A549 (cell line): ENCODE measurements at regions not wholly inside any gene's neighbourhood (a gene's known extent, or its start where the extent isn't known, plus 50 kb on each side); places are given as distances from the start of the nearest gene placed in this dataset.

Source experiments
- ATAC-seq, 2 experiments: fragments of 200-7000 bp in 1 of 2; fragments of >200 bp in 1 of 2; cut with Nextera tagmentation in 1 of 2; cut with Tn5 transposase in 1 of 2; 3 replicates each; pipeline versions ENCODE4 v1.8.0 to v1.9.1; 2018 to 2020; ENCODE audit warnings: mild to moderate bottlenecking in 1 of 2, moderate library complexity in 1 of 2
- CTCF ChIA-PET: fragments of 300-600 bp; sonication (Branson Sonifier 250); formaldehyde crosslinking; extraction: SDS; loops from one replicate; lab custom pipeline; 2021; ENCODE audit warnings: antibody characterized with exemption, inconsistent platforms; lab: Yijun Ruan, JAX
- POLR2A ChIA-PET: fragments of 350-600 bp; formaldehyde crosslinking; extraction: SDS; loops from one replicate; lab custom pipeline; 2021; ENCODE audit warnings: antibody characterized with exemption, inconsistent platforms; lab: Yijun Ruan, JAX
- DNase-seq, 2 experiments: peaks; one replicate each; pipeline versions ENCODE4 v3.0.0 to v3.0.0-alpha.2; 2011 to 2016; ENCODE audit warnings: low read depth in 1 of 2, low spot score in 1 of 2
- FAIRE-seq: peaks from 2 replicates; lab custom pipeline; 2011; peaks lifted over from hg19 to GRCh38; lab: Jason Lieb, UNC
- H3K27ac ChIP-seq, 2 experiments: fragments of >200 bp; sonication (Bioruptor Twin); formaldehyde crosslinking; 3 replicates each; pipeline ENCODE4 v1.5.1; 2016 to 2017
- H3K4me1 ChIP-seq: fragments of >200 bp; sonication (Bioruptor Twin); formaldehyde crosslinking; 3 replicates; pipeline ENCODE4 v1.6.1; 2016
- H3K4me2 ChIP-seq: fragments of >200 bp; sonication (Bioruptor Twin); formaldehyde crosslinking; 3 replicates; pipeline ENCODE4 v1.6.1; 2016
- H3K4me3 ChIP-seq: fragments of >200 bp; sonication (Bioruptor Twin); formaldehyde crosslinking; 3 replicates; pipeline ENCODE4 v1.5.1; 2016
- H3K9me3 ChIP-seq: fragments of >200 bp; sonication (Bioruptor Twin); formaldehyde crosslinking; 3 replicates; pipeline ENCODE4 v1.6.1; 2016
- ATOH8 ChIP-seq: fragments of 250-450 bp; sonication (Bioruptor Pico); IDR thresholded peaks from 2 replicates; pipeline ENCODE4 v1.5.0; 2020; ENCODE audit warnings: low read depth, mild to moderate bottlenecking, moderate library complexity
- BHLHE40 ChIP-seq: IDR thresholded peaks from 2 replicates; pipeline ENCODE4 v1.6.1; 2012; ENCODE audit warnings: low read depth, low read length, inconsistent platforms
- EHF ChIP-seq: fragments of 250-450 bp; sonication (Bioruptor Pico); IDR thresholded peaks from 2 replicates; pipeline ENCODE4 v1.5.0; 2020; ENCODE audit warnings: mild to moderate bottlenecking
- EHMT2 ChIP-seq: fragments of 200-600 bp; sonication (generic); IDR thresholded peaks from 2 replicates; pipeline ENCODE4 v1.6.1; 2016; ENCODE audit warnings: antibody characterized with exemption, low read depth, mild to moderate bottlenecking, moderate library complexity
- EP300 ChIP-seq, 2 experiments: fragments of >200 bp; sonication (Bioruptor Twin); formaldehyde crosslinking; IDR thresholded peaks; 2 replicates in 1 of 2; 3 replicates in 1 of 2; pipeline ENCODE4 v1.6.1; 2016 to 2017
- ESRRA ChIP-seq: fragments of 150-350 bp; IDR thresholded peaks from 2 replicates; pipeline ENCODE4 v1.6.1; 2014; ENCODE audit warnings: mild to moderate bottlenecking, low read length, borderline replicate concordance
- FOSB ChIP-seq: fragments of 250-450 bp; sonication (Bioruptor Pico); IDR thresholded peaks from 2 replicates; pipeline ENCODE4 v1.5.0; 2020; ENCODE audit warnings: mild to moderate bottlenecking, moderate library complexity
- FOSL2 ChIP-seq, 2 experiments: fragments of 450-650 bp in 1 of 2; fragments of >200 bp in 1 of 2; sonication (Bioruptor Twin) in 1 of 2; formaldehyde crosslinking; IDR thresholded peaks; 2 replicates each; pipeline versions ENCODE4 v1.5.0 to v1.6.1; 2016 to 2020; ENCODE audit warnings: mild to moderate bottlenecking in 1 of 2, moderate library complexity in 1 of 2
- FOXS1 ChIP-seq: fragments of 250-450 bp; sonication (Bioruptor Pico); IDR thresholded peaks from 2 replicates; pipeline ENCODE4 v1.5.0; 2020; ENCODE audit warnings: mild to moderate bottlenecking, moderate library complexity
- HDAC2 ChIP-seq: fragments of 200-600 bp; sonication (generic); IDR thresholded peaks from 2 replicates; pipeline ENCODE4 v1.6.1; 2016
- HES2 ChIP-seq: fragments of >200 bp; sonication (Bioruptor Twin); formaldehyde crosslinking; IDR thresholded peaks from 2 replicates; pipeline ENCODE4 v1.6.1; 2016
- HOXA7 ChIP-seq: fragments of 250-450 bp; sonication (Bioruptor Pico); IDR thresholded peaks from 2 replicates; pipeline ENCODE4 v1.5.0; 2020; ENCODE audit warnings: mild to moderate bottlenecking, moderate library complexity
- HOXB13 ChIP-seq: fragments of 250-450 bp; sonication (Bioruptor Pico); IDR thresholded peaks from 2 replicates; pipeline ENCODE4 v1.5.0; 2020; ENCODE audit warnings: low read depth, mild to moderate bottlenecking, moderate library complexity
- HOXB5 ChIP-seq: fragments of 250-450 bp; sonication (Bioruptor Pico); IDR thresholded peaks from 2 replicates; pipeline ENCODE4 v1.5.0; 2020; ENCODE audit warnings: mild to moderate bottlenecking, moderate library complexity
- JUN ChIP-seq, 2 experiments: fragments of >200 bp; sonication (Bioruptor Twin); formaldehyde crosslinking; IDR thresholded peaks; 2 replicates in 1 of 2; 3 replicates in 1 of 2; pipeline ENCODE4 v1.6.1; 2016 to 2017
- JUNB ChIP-seq: fragments of >200 bp; sonication (Bioruptor Twin); formaldehyde crosslinking; IDR thresholded peaks from 2 replicates; pipeline ENCODE4 v1.6.1; 2016
- KDM1A ChIP-seq: fragments of 200-600 bp; sonication (generic); IDR thresholded peaks from 2 replicates; pipeline ENCODE4 v1.6.1; 2016; ENCODE audit warnings: low read depth, mild to moderate bottlenecking
- KDM5A ChIP-seq: fragments of 200-600 bp; sonication (generic); IDR thresholded peaks from 2 replicates; pipeline ENCODE4 v1.6.1; 2016; ENCODE audit warnings: antibody characterized with exemption, mild to moderate bottlenecking
- MAFK ChIP-seq: fragments of 450-650 bp; IDR thresholded peaks from 2 replicates; pipeline ENCODE4 v1.6.1; 2014; ENCODE audit not compliant: partially characterized antibody
- MYC ChIP-seq: IDR thresholded peaks from 2 replicates; pipeline ENCODE4 v1.6.1; 2012; ENCODE audit warnings: mild to moderate bottlenecking, inconsistent platforms, low read length, improper control_type of control experiment, borderline replicate concordance
- NFE2L2 ChIP-seq: fragments of 150-350 bp; conservative IDR thresholded peaks from 2 replicates; pipeline ENCODE4 v1.6.1; 2014; ENCODE audit warnings: low read length
- PHF8 ChIP-seq: fragments of 200-600 bp; sonication (generic); IDR thresholded peaks from 2 replicates; pipeline ENCODE4 v1.6.1; 2016; ENCODE audit warnings: low read depth, mild to moderate bottlenecking, antibody characterized with exemption, moderate library complexity, borderline replicate concordance
- RAD21 ChIP-seq, 2 experiments: fragments of >200 bp in 1 of 2; sonication (Bioruptor Twin) in 1 of 2; formaldehyde crosslinking in 1 of 2; IDR thresholded peaks in 1 of 2; conservative IDR thresholded peaks in 1 of 2; 2 replicates in 1 of 2; 3 replicates in 1 of 2; pipeline ENCODE4 v1.6.1; 2012 to 2018; ENCODE audit warnings: inconsistent platforms in 1 of 2
- RCOR1 ChIP-seq: fragments of 150-350 bp; IDR thresholded peaks from 2 replicates; pipeline ENCODE4 v1.6.1; 2014; ENCODE audit warnings: antibody characterized with exemption, low read length, low read depth
- RFX5 ChIP-seq: fragments of 450-650 bp; IDR thresholded peaks from 2 replicates; pipeline ENCODE4 v1.7.1; 2014; ENCODE audit warnings: antibody characterized with exemption, mild to moderate bottlenecking, moderate library complexity
- SMC3 ChIP-seq: fragments of >200 bp; sonication (Bioruptor Twin); formaldehyde crosslinking; IDR thresholded peaks from 3 replicates; pipeline ENCODE4 v1.6.1; 2018; ENCODE audit warnings: inconsistent platforms
- SREBF2 ChIP-seq: fragments of 450-650 bp; IDR thresholded peaks from 2 replicates; pipeline ENCODE4 v1.6.1; 2014; ENCODE audit warnings: mild to moderate bottlenecking, moderate library complexity
- TFCP2L1 ChIP-seq: fragments of 250-450 bp; sonication (Bioruptor Pico); IDR thresholded peaks from 2 replicates; pipeline ENCODE4 v1.5.0; 2021; ENCODE audit warnings: mild to moderate bottlenecking
- TP53 ChIP-seq: fragments of 250-450 bp; sonication (Bioruptor Pico); IDR thresholded peaks from 2 replicates; pipeline ENCODE4 v1.5.0; 2021; ENCODE audit warnings: mild to moderate bottlenecking, moderate library complexity
- ZFP36 ChIP-seq: fragments of 450-650 bp; IDR thresholded peaks from 2 replicates; pipeline ENCODE4 v1.6.1; 2014; ENCODE audit warnings: borderline replicate concordance; ENCODE audit not compliant: partially characterized antibody
- WGBS: methylation state at CpG from one replicate; pipeline ENCODE4 v1.1.6; 2017; ENCODE audit errors: missing lambda C conversion rate; 5-methylcytosine and 5-hydroxymethylcytosine counted together
- TF ChIP-seq, protein P1 (sequence below): IDR thresholded peaks from 2 replicates; pipeline ENCODE4 v1.6.1; 2012
- TF ChIP-seq, protein P2 (sequence below): fragments of 450-650 bp; IDR thresholded peaks from 2 replicates; pipeline ENCODE4 v1.6.1; 2014; ENCODE audit warnings: antibody characterized with exemption
- TF ChIP-seq, protein P3 (sequence below): IDR thresholded peaks from 2 replicates; pipeline ENCODE4 v1.6.1; 2012
- TF ChIP-seq, protein P4 (sequence below): fragments of >200 bp; sonication (Bioruptor Twin); formaldehyde crosslinking; IDR thresholded peaks from 3 replicates; pipeline ENCODE4 v1.5.1; 2016

DNA sequence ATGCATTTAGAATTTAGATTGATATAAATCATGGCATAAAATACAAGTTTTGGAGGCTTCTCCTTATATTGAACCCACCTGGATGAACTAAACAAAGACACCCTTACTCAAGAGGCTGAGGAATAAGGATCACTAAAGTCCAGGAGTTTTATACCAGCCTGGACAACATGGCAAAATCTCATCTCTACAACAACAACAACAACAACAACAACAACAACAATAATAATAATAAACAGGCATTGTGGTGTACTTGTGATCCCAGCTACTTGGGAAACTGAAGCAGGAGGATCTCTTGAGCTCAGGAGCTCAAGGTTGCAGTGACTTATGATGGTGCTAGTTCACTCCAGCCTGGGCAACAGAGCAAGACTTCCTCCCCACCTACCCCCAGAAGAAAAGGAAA, 558.0 kb downstream of the TOX3 start:
- TF ChIP-seq SMC3 (no peak), KDM1A (no peak), HOXA7 (CRISPR knock-in tag) (no peak), ESRRA (no peak), EP300 (IDR thresholded peaks at IDR 0.05) (no peak), JUN (IDR thresholded peaks at IDR 0.05) (no peak), EHMT2 (no peak), TFCP2L1 (CRISPR knock-in tag) (no peak), TP53 (CRISPR knock-in tag) (no peak), RCOR1 (no peak), JUNB (no peak), FOXS1 (CRISPR knock-in tag) (no peak), RFX5 (no peak), RAD21 (conservative IDR thresholded peaks at IDR 0.05 in 1 of 2, IDR thresholded peaks at IDR 0.05 in 1 of 2) (no peak), FOSB (no peak), MYC (no peak), BHLHE40 (no peak), HOXB13 (CRISPR knock-in tag) (no peak)
- TF ChIP-seq, protein P1, sequence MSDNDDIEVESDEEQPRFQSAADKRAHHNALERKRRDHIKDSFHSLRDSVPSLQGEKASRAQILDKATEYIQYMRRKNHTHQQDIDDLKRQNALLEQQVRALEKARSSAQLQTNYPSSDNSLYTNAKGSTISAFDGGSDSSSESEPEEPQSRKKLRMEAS: no peak
- TF ChIP-seq, protein P2, sequence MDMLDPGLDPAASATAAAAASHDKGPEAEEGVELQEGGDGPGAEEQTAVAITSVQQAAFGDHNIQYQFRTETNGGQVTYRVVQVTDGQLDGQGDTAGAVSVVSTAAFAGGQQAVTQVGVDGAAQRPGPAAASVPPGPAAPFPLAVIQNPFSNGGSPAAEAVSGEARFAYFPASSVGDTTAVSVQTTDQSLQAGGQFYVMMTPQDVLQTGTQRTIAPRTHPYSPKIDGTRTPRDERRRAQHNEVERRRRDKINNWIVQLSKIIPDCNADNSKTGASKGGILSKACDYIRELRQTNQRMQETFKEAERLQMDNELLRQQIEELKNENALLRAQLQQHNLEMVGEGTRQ: no peak
- no peak for ATAC-seq
- no peaks in the 10 kb centered on the region for H3K9me3 ChIP-seq
- no peak for DNase-seq
- no peaks in the 10 kb centered on the region for H3K4me1 ChIP-seq
- no peak overlapping the region for H3K4me2 ChIP-seq
- CTCF ChIA-PET: interaction anchor here (0.7 kb wide), 1 partner anchor 10 kb away, joined by 3 read pairs; no protein-coding TSS in a partner anchor
- no peak overlapping the region for H3K4me3 ChIP-seq
- FAIRE-seq: no peak
- POLR2A ChIA-PET: no interaction called here
- no peak overlapping the region for H3K27ac ChIP-seq

- no peak overlapping the region for H3K27ac ChIP-seq
- no peak for DNase-seq
- no peaks in the 10 kb centered on the region for H3K4me1 ChIP-seq
- no peak for FAIRE-seq
- ATAC-seq: no peak
- no peak overlapping the region for H3K4me3 ChIP-seq
- no peaks in the 10 kb centered on the region for H3K9me3 ChIP-seq
- no peak overlapping the region for H3K4me2 ChIP-seq
- TF ChIP-seq TP53 (CRISPR knock-in tag): no peak
- TF ChIP-seq, protein P1: no peak
- TF ChIP-seq PHF8: no peak
- no peak for TF ChIP-seq MYC
- TF ChIP-seq EHF (CRISPR knock-in tag): no peak
- TF ChIP-seq, protein P3, sequence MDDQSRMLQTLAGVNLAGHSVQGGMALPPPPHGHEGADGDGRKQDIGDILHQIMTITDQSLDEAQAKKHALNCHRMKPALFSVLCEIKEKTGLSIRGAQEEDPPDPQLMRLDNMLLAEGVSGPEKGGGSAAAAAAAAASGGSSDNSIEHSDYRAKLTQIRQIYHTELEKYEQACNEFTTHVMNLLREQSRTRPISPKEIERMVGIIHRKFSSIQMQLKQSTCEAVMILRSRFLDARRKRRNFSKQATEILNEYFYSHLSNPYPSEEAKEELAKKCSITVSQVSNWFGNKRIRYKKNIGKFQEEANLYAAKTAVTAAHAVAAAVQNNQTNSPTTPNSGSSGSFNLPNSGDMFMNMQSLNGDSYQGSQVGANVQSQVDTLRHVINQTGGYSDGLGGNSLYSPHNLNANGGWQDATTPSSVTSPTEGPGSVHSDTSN: no peak
- no peak for TF ChIP-seq SREBF2
- no peak for TF ChIP-seq NFE2L2
- TF ChIP-seq FOSL2 (IDR thresholded peaks at IDR 0.05): no peak
- TF ChIP-seq FOSL2 (CRISPR knock-in tag; IDR thresholded peaks at IDR 0.05): no peak
- TF ChIP-seq MAFK: no peak
- TF ChIP-seq ZFP36: no peak
- TF ChIP-seq KDM5A: no peak
- TF ChIP-seq HES2: no peak
- TF ChIP-seq HDAC2: no peak
- no peak for TF ChIP-seq HOXB13 (CRISPR knock-in tag)
- TF ChIP-seq, protein P4, sequence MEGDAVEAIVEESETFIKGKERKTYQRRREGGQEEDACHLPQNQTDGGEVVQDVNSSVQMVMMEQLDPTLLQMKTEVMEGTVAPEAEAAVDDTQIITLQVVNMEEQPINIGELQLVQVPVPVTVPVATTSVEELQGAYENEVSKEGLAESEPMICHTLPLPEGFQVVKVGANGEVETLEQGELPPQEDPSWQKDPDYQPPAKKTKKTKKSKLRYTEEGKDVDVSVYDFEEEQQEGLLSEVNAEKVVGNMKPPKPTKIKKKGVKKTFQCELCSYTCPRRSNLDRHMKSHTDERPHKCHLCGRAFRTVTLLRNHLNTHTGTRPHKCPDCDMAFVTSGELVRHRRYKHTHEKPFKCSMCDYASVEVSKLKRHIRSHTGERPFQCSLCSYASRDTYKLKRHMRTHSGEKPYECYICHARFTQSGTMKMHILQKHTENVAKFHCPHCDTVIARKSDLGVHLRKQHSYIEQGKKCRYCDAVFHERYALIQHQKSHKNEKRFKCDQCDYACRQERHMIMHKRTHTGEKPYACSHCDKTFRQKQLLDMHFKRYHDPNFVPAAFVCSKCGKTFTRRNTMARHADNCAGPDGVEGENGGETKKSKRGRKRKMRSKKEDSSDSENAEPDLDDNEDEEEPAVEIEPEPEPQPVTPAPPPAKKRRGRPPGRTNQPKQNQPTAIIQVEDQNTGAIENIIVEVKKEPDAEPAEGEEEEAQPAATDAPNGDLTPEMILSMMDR: no peak
- TF ChIP-seq ATOH8 (CRISPR knock-in tag): no peak
- no peak for TF ChIP-seq EHMT2
- TF ChIP-seq, protein P2: no peak
- TF ChIP-seq HOXB5 (CRISPR knock-in tag): no peak
- TF ChIP-seq, all 56 proteins: peak for 0
- ChIA-PET POLR2A (no interaction called here), CTCF (interaction anchor here (0.6 to 1.3 kb wide), 2 partner anchors 574 to 1181 kb away, joined by 3 read pairs; no protein-coding TSS in a partner anchor)
- WGBS: 0% methylated on average over 1 of the region's 1 CpG
These were observed 559.4 kb downstream of the TOX3 start for GRCh38 chr16:51987519-51987918.
